K562 (cell line): ENCODE measurements at regions not wholly inside any gene's neighbourhood (a gene's known extent, or its start where the extent isn't known, plus 50 kb on each side); places are given as distances from the start of the nearest gene placed in this dataset.

Source experiments
- ATAC-seq: fragments of 200-7000 bp; cut with Tn5 transposase; 3 replicates; pipeline ENCODE4 v1.9.1; 2020; ENCODE audit warnings: moderate library complexity
- BruUV-seq: library from RNA; stranded (reverse); fragments of 400-500 nt; replicated peaks from 2 replicates; lab custom pipeline; 2021; lab: Mats Ljungman, UMichigan
- CTCF ChIA-PET: fragments of 300-600 bp; formaldehyde crosslinking; extraction: SDS; loops from one replicate; lab custom pipeline; 2021; ENCODE audit warnings: low intra/inter-chr PET ratio; lab: Yijun Ruan, JAX
- POLR2A ChIA-PET: fragments of 300-600, 350-650 bp; sonication (Branson Sonifier 250); formaldehyde crosslinking; extraction: SDS; loops from one replicate; lab custom pipeline; 2021; ENCODE audit warnings: antibody characterized with exemption, inconsistent platforms; lab: Yijun Ruan, JAX
- DNase-seq, 4 experiments: peaks; one replicate each; pipeline versions ENCODE4 v3.0.0 to v3.0.0-alpha.2; 2011 to 2018; ENCODE audit warnings: low spot score in 3 of 4, mixed read lengths in 3 of 4; ENCODE audit errors: extremely low read depth in 1 of 4
- FAIRE-seq: peaks from 2 replicates; lab custom pipeline; 2011; peaks lifted over from hg19 to GRCh38; lab: Jason Lieb, UNC
- H2AFZ ChIP-seq: 2 replicates; pipeline ENCODE4 v1.6.0; 2011; ENCODE audit warnings: low read depth, low read length, control low read depth, inconsistent platforms
- H3K27ac ChIP-seq: fragments of 200-600 bp; 3 replicates; pipeline ENCODE4 v1.8.0; 2011; ENCODE audit warnings: low read depth, mild to moderate bottlenecking, control low read depth, inconsistent platforms, low read length, moderate library complexity, mixed read lengths; ENCODE audit errors: extremely low read depth
- H3K27me3 ChIP-seq, 2 experiments: fragments of 300-600 bp in 1 of 2; 2 replicates in 1 of 2; 3 replicates in 1 of 2; pipeline versions ENCODE4 v1.6.0 to v1.8.0; 2011; ENCODE audit warnings: inconsistent platforms in 2 of 2, low read length in 2 of 2, mild to moderate bottlenecking in 1 of 2, mixed read lengths in 1 of 2, moderate library complexity in 1 of 2; ENCODE audit not compliant: control insufficient read depth in 2 of 2, insufficient read depth in 2 of 2
- H3K36me3 ChIP-seq: fragments of 300-600 bp; 3 replicates; pipeline ENCODE4 v1.8.0; 2011; ENCODE audit warnings: mild to moderate bottlenecking, low read length, inconsistent platforms; ENCODE audit not compliant: control insufficient read depth, insufficient read depth
- H3K4me1 ChIP-seq, 2 experiments: fragments of 200-600 bp in 1 of 2; replicated peaks in 1 of 2; 2 replicates in 1 of 2; 3 replicates in 1 of 2; pipeline versions ENCODE4 v1.5.1 to v1.8.0; 2011; ENCODE audit warnings: inconsistent platforms in 2 of 2, low read length in 2 of 2, mild to moderate bottlenecking in 1 of 2, mixed read lengths in 1 of 2, moderate library complexity in 1 of 2; ENCODE audit not compliant: control insufficient read depth in 2 of 2, insufficient read depth in 2 of 2
- H3K4me2 ChIP-seq: 2 replicates; pipeline ENCODE4 v1.6.1; 2011; ENCODE audit warnings: low read length, control low read depth, inconsistent platforms, mixed read lengths; ENCODE audit not compliant: insufficient read depth
- H3K4me3 ChIP-seq: fragments of 200-600 bp; sonication (generic), shearing (Covaris generic); 2 replicates; pipeline ENCODE4 v1.5.1; 2016; ENCODE audit warnings: control low read depth, inconsistent platforms
- H3K79me2 ChIP-seq: fragments of 200-600 bp; 3 replicates; pipeline ENCODE4 v1.8.0; 2011; ENCODE audit warnings: low read length, inconsistent platforms; ENCODE audit not compliant: control insufficient read depth, insufficient read depth
- H3K9ac ChIP-seq, 2 experiments: 2 replicates each; pipeline versions ENCODE4 v1.6.0 to v1.6.1; 2011; ENCODE audit warnings: low read depth in 2 of 2, low read length in 2 of 2, control low read depth in 1 of 2, inconsistent platforms in 1 of 2, mild to moderate bottlenecking in 1 of 2, mixed read lengths in 1 of 2; ENCODE audit not compliant: insufficient read depth in 1 of 2
- H3K9me1 ChIP-seq: one replicate; pipeline ENCODE4 v1.6.0; 2011; ENCODE audit warnings: inconsistent platforms, mild to moderate bottlenecking, low read length, moderate library complexity; ENCODE audit not compliant: control insufficient read depth, insufficient read depth
- H3K9me3 ChIP-seq: replicated peaks from 2 replicates; pipeline ENCODE4 v1.5.1; 2011; ENCODE audit warnings: low read depth, low read length, inconsistent platforms; ENCODE audit not compliant: control insufficient read depth, insufficient read depth
- H4K20me1 ChIP-seq: replicated peaks from 2 replicates; pipeline ENCODE4 v1.6.1; 2011; ENCODE audit warnings: low read length, inconsistent platforms, mixed read lengths; ENCODE audit not compliant: control insufficient read depth, insufficient read depth
- MGA ChIP-seq: fragments of 450-650 bp; IDR thresholded peaks from 2 replicates; pipeline ENCODE4 v1.6.1; 2016; ENCODE audit warnings: mild to moderate bottlenecking, moderate library complexity
- RHOXF2B ChIP-seq: fragments of 250-450 bp; sonication (Bioruptor Pico); conservative IDR thresholded peaks from 2 replicates; pipeline ENCODE4 v1.5.1; 2021
- RREB1 ChIP-seq: fragments of 250-450 bp; sonication (Bioruptor Pico); IDR thresholded peaks from 2 replicates; pipeline ENCODE4 v1.4.0; 2020
- ZNF253 ChIP-seq: fragments of 250-450 bp; sonication (Bioruptor Pico); conservative IDR thresholded peaks from 2 replicates; pipeline ENCODE4 v1.6.1; 2021; ENCODE audit warnings: mild to moderate bottlenecking
- WGBS: fragments of 100-300 bp; shearing (Covaris generic); methylation state at CpG from one replicate; pipeline ENCODE4 v1.1.6; 2016; ENCODE audit warnings: low coverage, mixed read lengths; ENCODE audit not compliant: insufficient coverage; ENCODE audit errors: missing lambda C conversion rate; 5-methylcytosine and 5-hydroxymethylcytosine counted together
- in situ Hi-C: fragments of 300-500 bp; cut with MboI; formaldehyde crosslinking; loops from 4 replicates; pipeline ENCODE4 v1.15.0; 2018; ENCODE audit warnings: inconsistent platforms, mixed read lengths
- intact Hi-C: fragments of 100-400 bp; cut with micrococcal nuclease; formaldehyde crosslinking; loops from 2 replicates; pipeline ENCODE4 v1.14.2; 2022

GRCh38 chr10:78634389-78634815, 434.4 kb upstream of the ZMIZ1 start (continued):
- no peak for TF ChIP-seq RREB1 (CRISPR knock-in tag)

- H3K9me3 ChIP-seq = no peaks in the 10 kb centered on the region
- no peak for ATAC-seq
- no peaks in the 10 kb centered on the region for H3K9me1 ChIP-seq
- no peak overlapping the region for H2AFZ ChIP-seq
- H3K4me1 ChIP-seq = no peaks in the 10 kb centered on the region
- H3K9ac ChIP-seq = no peak overlapping the region
- no peaks in the 10 kb centered on the region for H3K79me2 ChIP-seq
- CTCF ChIA-PET = no interaction called here
- H4K20me1 ChIP-seq = no peaks in the 10 kb centered on the region; the same call in 1 of the 2 replicates
- H3K27ac ChIP-seq = no peak overlapping the region
- BruUV-seq = no TSS peak
- H3K27me3 ChIP-seq = peaks cover 3 to 32% of the 10 kb centered on the region in 2 experiments; a peak in 4 of 5 replicates
- no peak for FAIRE-seq
- no peaks in the 10 kb centered on the region for H3K36me3 ChIP-seq
- WGBS = 3% methylated on average over 2 of the region's 2 CpGs
- POLR2A ChIA-PET = no interaction called here
- no peak overlapping the region for H3K4me2 ChIP-seq
- DNase-seq = no peak
- H3K4me3 ChIP-seq = no peak overlapping the region
- in situ Hi-C loops (no loop called here), intact Hi-C loops (no loop called here)
- TF ChIP-seq RHOXF2B (CRISPR knock-in tag) (no peak), ZNF253 (CRISPR knock-in tag) (no peak), MGA (no peak)
These were observed 433.9 kb upstream of the ZMIZ1 start for GRCh38 chr10:78634835-78635234.
